ENCODE measurements at regions not wholly inside any gene's neighbourhood (a gene's known extent, or its start where the extent isn't known, plus 50 kb on each side); places are given as distances from the start of the nearest gene placed in this dataset. TPM values are rescaled to one million over a fixed set of nuclear protein-coding genes. Genes with fewer than 3 reads are reported as not detected.

- no peaks in the 10 kb centered on the region for H3K27me3 ChIP-seq
- no peak for DNase-seq
- H3K4me1 ChIP-seq: no peaks in the 10 kb centered on the region
- intact Hi-C loops (cut with DNase I; ENCODE audit: low total_unique reads): no loop called here
- H3K4me3 ChIP-seq: no peak overlapping the region
- H3K27ac ChIP-seq: no peak overlapping the region
- TF ChIP-seq CTCF (IDR thresholded peaks at IDR 0.05) (no peak), POLR2A (IDR thresholded peaks at IDR 0.05) (no peak)
- no peaks in the 10 kb centered on the region for H3K9me3 ChIP-seq
- H3K36me3 ChIP-seq: no peaks in the 10 kb centered on the region
These were observed 52.1 kb upstream of the RGMB start for GRCh38 chr5:98721231-98721928.

GRCh38 chr5:98722188-98722587 is 51.3 kb upstream of the RGMB start:
- Histone ChIP-seq H3K36me3 (no peaks in the 10 kb centered on the region), H3K4me1 (no peaks in the 10 kb centered on the region), H3K4me3 (no peak overlapping the region), H3K9me3 (no peaks in the 10 kb centered on the region), H3K27me3 (no peaks in the 10 kb centered on the region), H3K27ac (no peak overlapping the region)
- intact Hi-C loops (cut with DNase I; ENCODE audit: low total_unique reads): no loop called here
- DNase-seq: no peak
- TF ChIP-seq CTCF (IDR thresholded peaks at IDR 0.05) (no peak), POLR2A (IDR thresholded peaks at IDR 0.05) (no peak)

- no peak for DNase-seq
- Histone ChIP-seq H3K9me3 (no peaks in the 10 kb centered on the region), H3K27ac (no peak overlapping the region), H3K27me3 (no peaks in the 10 kb centered on the region), H3K36me3 (no peaks in the 10 kb centered on the region), H3K4me1 (no peaks in the 10 kb centered on the region), H3K4me3 (no peak overlapping the region)
- intact Hi-C loops (cut with DNase I; ENCODE audit: low total_unique reads): no loop called here
- TF ChIP-seq POLR2A (IDR thresholded peaks at IDR 0.05): no peak
- no peak for TF ChIP-seq CTCF (IDR thresholded peaks at IDR 0.05)
These were observed 50.4 kb upstream of the RGMB start for GRCh38 chr5:98723061-98723460.

Small RNA genes in the stretch of these regions (small RNA-seq; reads per million reads assigned to genes)
- not detected for gene AC008834.1
- not detected for gene AC074133.1
- not detected for gene MRPS35P2

Measured in uterus (tissue), 3 donors.